SK-N-MC (cell line): ENCODE measurements at regions not wholly inside any gene's neighbourhood (a gene's known extent, or its start where the extent isn't known, plus 50 kb on each side); places are given as distances from the start of the nearest gene placed in this dataset.

Experiments
- DNase-seq: peaks from one replicate; pipeline ENCODE4 v3.0.0-alpha.2; 2011; ENCODE audit warnings: low read depth, low spot score
- H3K27ac ChIP-seq: fragments of 200-600 bp; sonication (generic); 2 replicates; pipeline ENCODE4 v1.5.1; 2016; ENCODE audit warnings: mixed run types
- H3K36me3 ChIP-seq: fragments of 200-600 bp; sonication (generic); 2 replicates; pipeline ENCODE4 v1.6.1; 2017; ENCODE audit warnings: antibody characterized with exemption, low read length, mixed read lengths; ENCODE audit not compliant: insufficient read depth
- H3K4me3 ChIP-seq: fragments of 200-600 bp; sonication (generic); 2 replicates; pipeline ENCODE4 v1.5.1; 2016
- H3K9ac ChIP-seq: fragments of 200-600 bp; sonication (generic); 2 replicates; pipeline ENCODE4 v1.8.0; 2017; ENCODE audit warnings: mixed run types, mixed read lengths; ENCODE audit not compliant: insufficient read length
- H3K9me3 ChIP-seq: fragments of 200-600 bp; sonication (generic); 2 replicates; pipeline ENCODE4 v1.6.1; 2017; ENCODE audit warnings: low read depth, mild to moderate bottlenecking, antibody characterized with exemption, low read length, moderate library complexity, mixed read lengths
- EZH2 ChIP-seq: fragments of 200-600 bp; sonication (generic); IDR thresholded peaks from one replicate; pipeline ENCODE4 v1.6.1; 2017; ENCODE audit warnings: antibody characterized with exemption
- FOXP2 ChIP-seq: optimal IDR thresholded peaks from 2 replicates; pipeline ENCODE3; 2011; ENCODE audit warnings: mild to moderate bottlenecking, moderate library complexity; ENCODE audit not compliant: insufficient read depth; ENCODE audit errors: extremely low read length, control extremely low read depth
- POLR2AphosphoS5 ChIP-seq: IDR thresholded peaks from 2 replicates; pipeline ENCODE4 v1.6.1; 2012; ENCODE audit warnings: mild to moderate bottlenecking, low read depth, low read length, borderline replicate concordance

GRCh38 chr5:3230254-3230653 is 365.4 kb upstream of the IRX1 start:
- Histone ChIP-seq H3K9me3 (no peaks in the 10 kb centered on the region), H3K36me3 (no peaks in the 10 kb centered on the region), H3K9ac (no peak overlapping the region), H3K4me3 (no peak overlapping the region), H3K27ac (no peak overlapping the region)
- no peak for TF ChIP-seq FOXP2
- TF ChIP-seq EZH2 = no peak
- TF ChIP-seq POLR2AphosphoS5 = no peak
- no peak for DNase-seq

GRCh38 chr5:3226196-3226920 is 369.3 kb upstream of the IRX1 start:
- no peak overlapping the region for H3K4me3 ChIP-seq
- H3K27ac ChIP-seq = no peak overlapping the region
- no peaks in the 10 kb centered on the region for H3K9me3 ChIP-seq
- DNase-seq = no peak
- H3K9ac ChIP-seq = no peak overlapping the region
- TF ChIP-seq FOXP2 = no peak
- TF ChIP-seq EZH2 = no peak
- no peak for TF ChIP-seq POLR2AphosphoS5
- H3K36me3 ChIP-seq = no peaks in the 10 kb centered on the region

- Histone ChIP-seq H3K4me3 (no peak overlapping the region), H3K9ac (no peak overlapping the region), H3K9me3 (no peaks in the 10 kb centered on the region), H3K36me3 (no peaks in the 10 kb centered on the region), H3K27ac (no peak overlapping the region)
- TF ChIP-seq EZH2 (no peak), FOXP2 (no peak), POLR2AphosphoS5 (no peak)
- no peak for DNase-seq
These were observed 370.3 kb upstream of the IRX1 start for GRCh38 chr5:3225201-3225960.

GRCh38 chr5:3222924-3223323 is 372.7 kb upstream of the IRX1 start:
- Histone ChIP-seq H3K9ac (no peak overlapping the region), H3K4me3 (no peak overlapping the region), H3K36me3 (no peaks in the 10 kb centered on the region), H3K27ac (no peak overlapping the region), H3K9me3 (no peaks in the 10 kb centered on the region)
- TF ChIP-seq FOXP2 (no peak), POLR2AphosphoS5 (no peak), EZH2 (no peak)
- no peak for DNase-seq

- TF ChIP-seq EZH2 (no peak), FOXP2 (no peak), POLR2AphosphoS5 (no peak)
- DNase-seq = no peak
- H3K4me3 ChIP-seq = no peak overlapping the region
- no peaks in the 10 kb centered on the region for H3K9me3 ChIP-seq
- H3K36me3 ChIP-seq = no peaks in the 10 kb centered on the region
- H3K9ac ChIP-seq = no peak overlapping the region
- no peak overlapping the region for H3K27ac ChIP-seq
These were observed 374.2 kb upstream of the IRX1 start for GRCh38 chr5:3221432-3221831.

- Histone ChIP-seq H3K36me3 (no peaks in the 10 kb centered on the region), H3K4me3 (no peak overlapping the region), H3K9ac (no peak overlapping the region), H3K9me3 (no peaks in the 10 kb centered on the region), H3K27ac (no peak overlapping the region)
- TF ChIP-seq EZH2 (no peak), FOXP2 (no peak), POLR2AphosphoS5 (no peak)
- no peak for DNase-seq
These were observed 374.9 kb upstream of the IRX1 start for GRCh38 chr5:3220638-3221288.

- no peaks in the 10 kb centered on the region for H3K9me3 ChIP-seq
- TF ChIP-seq EZH2 (no peak), FOXP2 (no peak), POLR2AphosphoS5 (no peak)
These were observed 375.4 kb upstream of the IRX1 start for GRCh38 chr5:3220201-3220600.

GRCh38 chr5:3218916-3219650 is 376.5 kb upstream of the IRX1 start:
- Histone ChIP-seq H3K4me3 (no peak overlapping the region), H3K9me3 (no peaks in the 10 kb centered on the region), H3K27ac (no peak overlapping the region), H3K9ac (no peak overlapping the region), H3K36me3 (no peaks in the 10 kb centered on the region)
- no peak for DNase-seq
- TF ChIP-seq EZH2 = no peak
- no peak for TF ChIP-seq POLR2AphosphoS5
- no peak for TF ChIP-seq FOXP2

More at GRCh38 chr5:3220201-3220600, 375.4 kb upstream of the IRX1 start:
- Histone ChIP-seq H3K4me3 (no peak overlapping the region), H3K9ac (no peak overlapping the region), H3K27ac (no peak overlapping the region), H3K36me3 (no peaks in the 10 kb centered on the region)
- no peak for DNase-seq
